ENCODE measurements at regions not wholly inside any gene's neighbourhood (a gene's known extent, or its start where the extent isn't known, plus 50 kb on each side); places are given as distances from the start of the nearest gene placed in this dataset.

GRCh38 chr14:101233808-101234207 is 327.5 kb upstream of the DIO3 start:
- 8% methylated on average over 2 of the region's 7 CpGs for WGBS (ENCODE audit: low lambda C conversion rate)
- Histone ChIP-seq H3K36me3 (replicated peaks in 1 of 2; ENCODE audit: control insufficient read depth in 1 of 2, insufficient read depth in 2 of 2, low read length in 2 of 2) (no peaks in the 10 kb centered on the region), H3K9me3 (ENCODE audit: low read length) (no peaks in the 10 kb centered on the region), H3K27me3 (ENCODE audit: control insufficient read depth in 1 of 2, insufficient read depth in 2 of 2, low read length in 2 of 2) (peaks cover 0 to 10% of the 10 kb centered on the region in 2 experiments; a peak in 2 of 5 replicates), H3K4me3 (replicated peaks in 1 of 3; ENCODE audit: insufficient read depth in 1 of 3, low read depth in 2 of 3, low read length in 3 of 3) (no peak overlapping the region), H3K4me2 (ENCODE audit: low read depth, low read length) (no peak overlapping the region), H3K4me1 (ENCODE audit: insufficient read depth, low read length) (peaks cover 60% of the 10 kb centered on the region), H2AFZ (ENCODE audit: low read length) (no peak overlapping the region), H4K20me1 (ENCODE audit: insufficient read depth, low read length) (no peaks in the 10 kb centered on the region), H3K27ac (ENCODE audit: extremely low read length, insufficient read depth, low read length) (no peak overlapping the region), H3K79me2 (ENCODE audit: insufficient read depth, low read length) (no peaks in the 10 kb centered on the region), H3K9ac (ENCODE audit: insufficient read depth, low read depth, low read length) (no peak overlapping the region)
- ATAC-seq (no peak), DNase-seq (ENCODE audit: low spot score) (no peak), FAIRE-seq (no peak)
- TF ChIP-seq NR1H2 (CRISPR knock-in tag; IDR thresholded peaks at IDR 0.05; ENCODE audit: borderline replicate concordance, low read depth): no peak
- TF ChIP-seq ZNF75D (CRISPR knock-in tag; IDR thresholded peaks at IDR 0.05; ENCODE audit: borderline replicate concordance): no peak
- TF ChIP-seq GABPA (IDR thresholded peaks at IDR 0.05; ENCODE audit: low read depth, low read length): no peak
- no peak for TF ChIP-seq GABPA (CRISPR knock-in tag; IDR thresholded peaks at IDR 0.05; ENCODE audit: low read depth)
- no peak for TF ChIP-seq ZBTB38 (CRISPR knock-in tag; IDR thresholded peaks at IDR 0.05)
- no peak for TF ChIP-seq ZNF572 (CRISPR knock-in tag; IDR thresholded peaks at IDR 0.05)
- no peak for TF ChIP-seq PCBP2 (optimal IDR thresholded peaks at IDR 0.05; ENCODE audit: low read depth, low read length, poor library complexity, severe bottlenecking)
- no peak for TF ChIP-seq PLSCR1 (CRISPR knock-in tag; IDR thresholded peaks at IDR 0.05; ENCODE audit: borderline replicate concordance)
- no peak for TF ChIP-seq SRY (CRISPR knock-in tag; IDR thresholded peaks at IDR 0.05)
- no peak for TF ChIP-seq ZNF589 (CRISPR knock-in tag; conservative IDR thresholded peaks at IDR 0.05)
- no TSS peak for BruUV-seq (replicated peaks)
- CTCF ChIA-PET (ENCODE audit: low intra/inter-chr PET ratio, low total read pairs): no interaction called here
- POLR2A ChIA-PET: interaction anchor here (0.7 kb wide), 1 partner anchor 54 kb away, joined by 4 read pairs; no protein-coding TSS in a partner anchor
- intact Hi-C loops (cut with micrococcal nuclease; ENCODE audit: unreplicated experiment) (no loop called here), in situ Hi-C loops (cut with HindIII; ENCODE audit: extremely low pct_ligation_motif_present, low pct_unique_long_range_greater_than_20kb) (loop anchor here (10.0 kb wide), 1 partner anchor 329 kb away; the partner anchor contains the start of gene RTL1)
